ENCODE measurements at regions not wholly inside any gene's neighbourhood (a gene's known extent, or its start where the extent isn't known, plus 50 kb on each side); places are given as distances from the start of the nearest gene placed in this dataset.
"Not testable (repeated sequence)": the region's sequence is repeated elsewhere in the genome, so short reads cannot be mapped to it uniquely, and the experiment has no call there.

DNA sequence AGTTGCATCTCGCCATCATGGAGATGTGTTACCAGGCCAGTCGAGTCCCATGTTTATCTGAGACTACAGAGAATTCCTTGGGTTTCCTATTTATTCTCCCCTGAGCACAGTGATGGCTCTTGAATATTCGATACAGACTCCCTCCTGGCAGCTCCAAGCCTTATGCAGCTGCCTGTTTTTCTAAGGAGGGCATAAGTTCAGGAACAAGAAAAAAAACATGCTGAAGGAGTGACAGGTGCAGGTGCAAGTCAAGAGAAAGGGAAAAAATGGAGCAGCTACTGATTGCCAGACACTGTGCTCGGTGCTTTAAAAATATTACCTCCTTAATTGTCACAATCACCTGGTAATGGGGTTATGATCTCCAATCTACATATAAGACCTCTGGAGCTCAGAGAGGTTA is 177.2 kb upstream of the DPP10 start:
- DNase-seq: no peak

DNA sequence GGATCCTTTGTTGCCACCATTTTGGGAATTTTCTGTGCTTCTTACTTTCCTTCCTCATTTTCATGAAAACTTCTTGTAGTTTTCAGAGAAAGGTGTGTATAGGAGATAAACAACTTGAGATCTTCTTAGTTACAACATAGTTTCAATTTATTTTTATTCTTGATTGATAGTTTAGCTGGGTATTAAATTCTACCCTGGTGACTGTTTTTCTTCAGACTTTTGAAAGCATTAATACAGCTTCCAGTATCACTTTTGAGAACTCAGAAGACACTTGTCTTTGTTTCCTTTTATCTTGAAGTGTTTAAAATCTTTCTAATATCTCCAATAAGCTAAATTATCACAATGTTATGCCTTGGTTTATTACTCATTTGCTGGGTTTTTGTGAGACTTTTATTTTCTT is 167.5 kb upstream of the DPP10 start:
- no peak for DNase-seq

DNA sequence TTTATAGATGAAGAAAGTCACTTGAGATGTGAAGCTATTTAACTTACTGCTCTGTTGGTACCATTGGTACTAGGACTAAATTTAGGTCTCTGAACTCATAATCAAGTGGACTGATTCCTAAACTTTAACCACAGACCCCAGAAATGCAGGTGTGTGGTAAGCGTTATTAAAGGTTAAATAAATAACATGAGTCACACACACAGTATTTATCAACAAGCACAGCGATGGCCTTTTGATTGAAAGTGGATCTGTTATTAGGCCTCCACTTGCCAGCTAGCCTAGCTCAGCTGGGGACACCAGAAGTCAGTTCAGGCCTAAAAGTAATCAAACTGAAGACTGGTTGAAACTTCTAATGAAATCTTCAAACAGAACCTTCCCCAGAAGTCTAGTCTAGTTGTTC is 161.3 kb upstream of the DPP10 start:
- no peak for DNase-seq

DNA sequence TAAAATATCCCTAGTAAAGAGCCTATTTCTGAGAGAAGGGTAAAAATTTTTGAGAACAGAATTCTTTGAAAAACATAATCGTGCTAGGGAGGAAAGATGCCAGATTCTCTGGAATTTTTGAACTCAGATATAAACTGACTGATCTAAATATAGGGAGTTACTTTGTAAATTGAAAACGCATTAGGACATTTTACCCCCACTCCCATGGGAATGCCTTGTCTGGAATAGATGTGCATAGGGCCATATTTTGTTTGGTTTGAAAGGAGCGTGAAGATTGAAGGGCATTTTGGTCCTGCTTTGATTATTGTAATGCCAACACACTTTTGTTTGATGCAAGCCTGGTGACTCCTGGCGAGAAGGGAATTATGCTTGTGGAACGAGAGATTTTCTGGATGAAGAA is 158.7 kb upstream of the DPP10 start:
- DNase-seq: no peak

DNA sequence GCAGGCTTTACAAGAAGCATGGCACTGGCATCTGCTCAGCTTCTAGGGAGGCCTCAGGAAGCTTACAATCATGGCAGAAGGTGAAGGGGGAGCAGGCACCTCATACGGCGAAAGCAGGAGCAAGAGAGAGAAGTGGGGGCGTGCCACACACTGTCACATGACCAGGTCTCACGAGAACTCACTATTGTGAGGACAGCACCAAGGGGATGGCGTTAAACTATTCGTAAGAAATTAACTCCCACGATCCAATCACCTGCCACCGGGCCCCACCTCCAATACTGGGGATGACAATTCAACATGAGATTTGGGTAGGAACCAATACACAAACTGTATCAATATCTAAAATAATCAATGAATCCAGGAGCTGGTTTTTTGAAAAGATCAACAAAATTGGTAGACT is 156.0 kb upstream of the DPP10 start:
- no peak for DNase-seq

GRCh38 chr2:114293355-114293754 is 149.1 kb upstream of the DPP10 start:
- DNase-seq: no peak

DNA sequence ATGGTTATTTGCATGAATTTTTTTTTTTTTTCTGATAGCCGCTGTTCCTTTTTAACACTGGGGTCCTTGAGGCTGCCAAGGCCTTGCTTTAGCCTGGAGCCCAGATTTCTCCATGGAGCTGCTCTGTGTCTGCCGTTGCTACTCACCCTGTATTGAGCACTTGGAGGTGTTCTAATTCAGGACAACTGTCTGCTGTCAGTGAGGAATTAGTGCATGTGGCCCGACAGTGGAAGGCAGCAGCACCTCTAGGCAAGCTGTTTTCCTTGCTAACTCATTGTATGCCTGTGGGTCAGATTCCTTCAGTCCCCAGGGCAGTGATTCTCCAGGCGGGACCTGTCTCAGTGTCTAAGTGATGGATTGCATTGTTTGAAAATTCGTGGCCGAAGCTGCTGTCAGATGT is 147.7 kb upstream of the DPP10 start:
- no peak for DNase-seq

DNA sequence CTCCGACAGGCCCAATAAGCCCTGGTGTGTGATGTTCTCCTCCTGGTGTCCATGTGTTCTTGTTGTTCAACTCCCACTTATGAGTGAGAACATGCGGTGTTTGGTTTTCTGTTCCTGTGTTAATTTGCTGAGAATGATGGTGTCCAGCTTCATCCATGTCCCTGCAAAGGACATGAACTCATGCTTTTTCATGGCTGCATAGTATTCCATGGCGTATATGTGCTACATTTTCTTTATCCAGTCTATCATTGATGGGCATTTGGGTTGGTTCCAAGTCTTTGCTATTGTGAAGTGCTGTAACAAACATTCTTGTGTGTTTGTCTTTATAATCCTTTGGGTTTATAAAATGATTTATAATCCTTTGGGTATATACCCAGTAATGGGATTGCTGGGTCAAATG is 142.1 kb upstream of the DPP10 start:
- DNase-seq: not testable (repeated sequence)

- no peak for DNase-seq
Measured at GRCh38 chr2:114316532-114317300, 125.7 kb upstream of the DPP10 start.

DNA sequence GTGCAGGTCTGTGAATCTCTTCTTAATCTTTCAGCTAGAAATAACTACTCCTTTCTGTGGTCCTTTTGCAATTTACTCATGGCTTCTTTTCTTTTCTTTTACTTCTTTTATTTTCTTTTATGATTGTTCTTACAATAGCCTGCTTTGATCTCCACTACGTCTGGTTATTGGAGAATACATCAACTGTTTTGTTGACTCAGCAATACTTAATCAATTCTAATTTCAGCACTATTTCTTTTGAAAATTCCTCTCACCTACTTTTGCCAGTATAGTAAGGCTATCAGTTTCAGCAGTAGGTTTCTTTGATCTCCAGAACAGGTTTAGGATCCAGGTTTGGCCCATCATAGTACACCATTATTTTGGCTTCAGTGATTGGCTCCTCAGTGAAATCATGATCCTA is 111.8 kb upstream of the DPP10 start:
- no peak for DNase-seq

DNA sequence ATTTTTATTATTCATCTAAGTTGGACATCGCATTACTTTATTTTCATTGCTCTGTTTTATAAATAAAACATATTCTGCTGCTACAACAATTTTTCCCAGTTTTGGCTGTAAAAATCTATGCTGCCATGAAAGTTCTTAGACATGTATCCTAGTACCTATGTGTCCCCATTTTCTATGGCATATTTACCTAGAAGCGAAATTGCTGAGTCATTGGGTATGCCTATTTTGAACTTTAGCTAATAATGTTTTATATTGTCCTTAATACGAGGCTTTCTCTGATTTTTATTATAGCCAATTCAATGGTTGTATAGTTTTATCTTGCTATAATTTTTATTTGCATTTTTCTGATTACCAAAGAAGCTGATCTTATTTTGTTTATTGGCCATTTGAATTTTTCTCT is 110.5 kb upstream of the DPP10 start:
- DNase-seq: no peak

- no peak for DNase-seq
Measured at GRCh38 chr2:114345246-114345645, 97.2 kb upstream of the DPP10 start.

DNA sequence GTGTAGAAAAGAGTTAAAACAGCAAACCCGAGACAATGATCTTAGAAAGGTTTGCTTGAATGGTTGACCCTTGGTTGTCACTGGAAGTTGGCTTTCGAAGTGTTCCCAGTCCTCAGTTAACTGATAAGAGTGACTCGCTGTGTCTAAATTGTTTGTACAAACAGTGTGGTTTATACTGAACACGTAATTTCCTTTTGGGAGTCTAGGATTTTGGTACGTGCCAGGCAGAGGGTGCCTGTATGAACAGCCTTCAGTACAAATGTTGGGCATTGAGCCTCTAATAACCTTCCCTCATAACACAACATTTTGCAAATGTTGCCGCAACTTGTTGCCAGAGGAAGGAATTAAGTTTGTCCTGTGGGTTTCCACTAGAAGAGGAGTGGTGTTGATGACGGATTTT is 95.8 kb upstream of the DPP10 start:
- no peak for DNase-seq

- DNase-seq: no peak
Measured at GRCh38 chr2:114350186-114350725, 92.2 kb upstream of the DPP10 start.

- DNase-seq: no peak
Measured at GRCh38 chr2:114352988-114353387, 89.5 kb upstream of the DPP10 start.

- DNase-seq: no peak
Measured at GRCh38 chr2:114354199-114354598, 88.2 kb upstream of the DPP10 start.

DNA sequence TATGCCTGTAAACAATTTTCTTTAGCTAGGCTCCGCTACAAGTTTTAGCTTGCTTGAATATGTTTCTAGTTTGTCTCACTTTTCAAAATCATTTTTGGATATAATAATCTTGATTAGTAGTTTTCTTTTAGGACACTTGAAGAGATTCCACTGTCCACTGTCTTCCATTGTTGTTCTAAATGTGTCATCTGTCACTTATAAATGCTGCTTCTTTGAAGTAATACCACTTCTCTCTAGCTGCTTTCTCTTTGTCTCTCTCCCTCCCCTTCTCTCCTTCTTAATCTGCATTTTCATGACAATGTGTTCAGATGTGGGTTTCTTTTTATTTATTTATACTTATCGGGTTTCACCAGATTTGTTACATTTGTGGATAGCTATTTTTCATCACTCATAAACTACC is 73.7 kb upstream of the DPP10 start:
- no peak for DNase-seq

DNA sequence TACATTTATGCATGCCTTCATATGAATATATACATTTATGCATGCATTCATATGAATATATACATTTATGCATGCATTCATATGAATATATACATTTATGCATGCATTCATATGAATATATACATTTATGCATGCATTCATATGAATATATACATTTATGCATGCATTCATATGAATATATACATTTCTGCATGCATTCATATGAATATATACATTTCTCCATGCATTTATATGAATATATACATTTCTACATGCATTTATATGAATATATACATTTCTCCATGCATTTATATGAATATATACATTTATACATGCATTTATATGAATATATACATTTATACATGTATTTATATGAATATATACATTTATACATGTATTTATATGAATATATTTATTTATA is 70.7 kb upstream of the DPP10 start:
- DNase-seq: not testable (repeated sequence)

DNA sequence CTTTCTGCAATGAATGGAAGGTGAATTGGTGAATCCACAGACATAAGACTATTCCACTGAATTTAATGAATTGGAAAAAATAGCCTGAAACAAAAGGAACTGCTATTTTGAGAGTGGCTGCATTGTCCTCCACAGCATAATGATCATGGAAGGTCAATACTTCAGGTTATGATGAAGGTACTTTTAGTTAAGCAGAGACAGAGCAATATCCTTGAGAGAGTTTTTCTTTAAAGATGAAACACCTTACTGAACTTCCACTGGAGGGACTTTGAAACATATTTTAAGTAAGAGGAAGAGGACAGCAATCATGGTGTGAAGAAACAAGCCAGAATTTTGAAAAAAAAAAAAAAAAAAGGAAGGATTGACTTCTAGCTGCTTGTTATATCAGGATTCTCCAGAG is 68.8 kb upstream of the DPP10 start:
- no peak for DNase-seq

DNA sequence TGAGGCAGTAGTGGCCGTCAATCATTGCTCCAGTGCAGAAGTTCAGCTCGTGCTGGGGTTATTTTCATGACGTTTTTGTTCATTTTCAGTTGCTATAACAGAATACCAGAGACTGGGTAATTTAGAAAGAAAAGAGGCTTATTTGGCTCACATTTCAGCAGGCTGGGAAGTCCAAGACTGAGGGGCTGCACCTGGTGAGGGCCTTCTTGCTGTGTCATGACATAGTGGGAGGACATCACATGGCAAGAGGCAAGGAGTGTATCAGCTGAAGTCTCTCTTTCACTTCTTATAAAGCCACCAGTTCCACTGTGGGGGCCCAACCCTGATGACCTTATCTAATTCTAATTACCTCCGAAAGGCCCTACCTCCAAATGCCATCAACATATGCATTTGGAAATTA is 58.0 kb upstream of the DPP10 start:
- DNase-seq: no peak

GRCh38 chr2:114389021-114389420 is 53.4 kb upstream of the DPP10 start:
- DNase-seq: no peak
